Ovary (tissue), 7 donors: ENCODE measurements at regions not wholly inside any gene's neighbourhood (a gene's known extent, or its start where the extent isn't known, plus 50 kb on each side); places are given as distances from the start of the nearest gene placed in this dataset.
"Not testable (repeated sequence)": the region's sequence is repeated elsewhere in the genome, so short reads cannot be mapped to it uniquely, and the experiment has no call there.

Experiments used
- DNase-seq, 5 donors: peaks; one replicate each; pipeline ENCODE4 v3.0.0-alpha.2; 2019 to 2020
- H3K27ac ChIP-seq, 2 donors: fragments of 200-600 bp; one replicate each; pipeline versions ENCODE4 v1.5.1 to v1.8.0; 2019 to 2022
- H3K27me3 ChIP-seq: fragments of 200-600 bp; one replicate; pipeline ENCODE4 v1.8.0; 2022
- H3K36me3 ChIP-seq: fragments of 200-600 bp; sonication (generic); one replicate; pipeline ENCODE4 v1.5.1; 2019
- H3K4me1 ChIP-seq: one replicate; pipeline ENCODE4 v1.8.1; 2013; ENCODE audit warnings: mild to moderate bottlenecking, moderate library complexity; ENCODE audit not compliant: insufficient read depth
- H3K4me3 ChIP-seq: fragments of 200-600 bp; sonication (generic); one replicate; pipeline ENCODE4 v1.5.1; 2017
- H3K9me3 ChIP-seq, 2 donors: fragments of 200-600 bp in 1 of 2; sonication (generic) in 1 of 2; one replicate each; pipeline versions ENCODE4 v1.5.1 to v1.8.1; 2013 to 2019; ENCODE audit warnings: mild to moderate bottlenecking in 1 of 2, moderate library complexity in 1 of 2
- EP300 ChIP-seq: sonication (generic); formaldehyde crosslinking; IDR thresholded peaks from one replicate; pipeline ENCODE4 v1.6.1; 2017; ENCODE audit warnings: antibody characterized with exemption
- POLR2A ChIP-seq: fragments of 450-650 bp; IDR thresholded peaks from one replicate; pipeline ENCODE4 v1.6.1; 2017; ENCODE audit warnings: antibody characterized with exemption, mild to moderate bottlenecking, moderate library complexity
- WGBS, 3 donors: extraction: QIAGEN DNeasy Blood & Tissue Kit in 1 of 3; methylation state at CpG; one replicate each; pipeline versions ENCODE4 v1.1.5 to v1.1.7; 2013 to 2017; 5-methylcytosine and 5-hydroxymethylcytosine counted together
- intact Hi-C, 4 donors: fragments of 100-400 bp; cut with DNase I; formaldehyde crosslinking; loops; one replicate each; pipeline versions ENCODE4 v1.11.0 to v1.15.1; 2022 to 2023
- TF ChIP-seq, protein P1 (sequence below), 3 donors: fragments of 450-650 bp in 2 of 3; fragments of 200-600 bp in 1 of 3; IDR thresholded peaks; one replicate each; pipeline versions ENCODE4 v1.5.1 to v1.8.0; 2016 to 2022; ENCODE audit warnings: antibody characterized with exemption in 3 of 3, mild to moderate bottlenecking in 1 of 3
- donor health status: DM: no; HTN: no; CAD: no; lungs with moderate emphysema.
- donor health status: DM: no; HTN: no; CAD: no.
- donor health status: Bipolar disorder and iron deficiency.
- donor health status: DM: no; HTN: no; CAD: no.
- donor health status: DM: yes; HTN: yes; CAD: no.

DNA sequence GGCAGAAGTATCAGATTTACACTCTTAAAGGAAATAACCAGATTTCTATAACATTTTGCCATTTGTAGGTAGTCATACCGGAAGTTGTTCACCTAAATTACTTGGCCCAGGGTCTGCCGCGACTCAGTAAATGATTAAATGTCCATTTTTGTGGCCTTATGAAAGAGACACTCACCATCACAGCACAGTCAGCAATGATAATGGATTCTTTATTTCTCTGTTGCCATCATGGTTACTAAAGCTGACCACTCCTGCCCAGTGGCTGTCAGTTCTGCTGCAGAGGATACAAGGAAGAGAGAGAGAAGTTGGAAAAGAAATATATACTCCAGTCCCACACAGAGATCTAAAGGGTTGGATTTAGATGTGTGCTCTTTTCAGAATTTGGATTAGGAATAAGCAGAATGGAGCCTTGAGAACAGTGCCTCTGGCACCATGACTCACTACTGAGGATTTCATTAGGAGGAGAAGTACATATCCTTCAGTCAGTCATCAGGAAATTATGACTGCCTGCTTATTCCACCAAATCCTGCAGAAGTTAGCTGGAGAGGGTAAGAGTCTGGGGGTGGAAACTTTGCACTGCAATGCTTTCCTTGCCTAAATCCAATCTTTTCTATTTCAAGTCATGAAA, 72.8 kb upstream of the EFNA5 start:
- Histone ChIP-seq H3K4me1 (no peaks in the 10 kb centered on the region), H3K27ac (no peak overlapping the region), H3K36me3 (no peaks in the 10 kb centered on the region), H3K9me3 (no peaks in the 10 kb centered on the region), H3K4me3 (no peak overlapping the region), H3K27me3 (no peaks in the 10 kb centered on the region)
- 63 to 93% (median 63%) methylated on average over 3 of the region's 3 CpGs for WGBS, 3 donors
- no peak for DNase-seq
- intact Hi-C loops = no loop called here
- TF ChIP-seq EP300 (no peak), POLR2A (no peak)
- TF ChIP-seq, protein P1, sequence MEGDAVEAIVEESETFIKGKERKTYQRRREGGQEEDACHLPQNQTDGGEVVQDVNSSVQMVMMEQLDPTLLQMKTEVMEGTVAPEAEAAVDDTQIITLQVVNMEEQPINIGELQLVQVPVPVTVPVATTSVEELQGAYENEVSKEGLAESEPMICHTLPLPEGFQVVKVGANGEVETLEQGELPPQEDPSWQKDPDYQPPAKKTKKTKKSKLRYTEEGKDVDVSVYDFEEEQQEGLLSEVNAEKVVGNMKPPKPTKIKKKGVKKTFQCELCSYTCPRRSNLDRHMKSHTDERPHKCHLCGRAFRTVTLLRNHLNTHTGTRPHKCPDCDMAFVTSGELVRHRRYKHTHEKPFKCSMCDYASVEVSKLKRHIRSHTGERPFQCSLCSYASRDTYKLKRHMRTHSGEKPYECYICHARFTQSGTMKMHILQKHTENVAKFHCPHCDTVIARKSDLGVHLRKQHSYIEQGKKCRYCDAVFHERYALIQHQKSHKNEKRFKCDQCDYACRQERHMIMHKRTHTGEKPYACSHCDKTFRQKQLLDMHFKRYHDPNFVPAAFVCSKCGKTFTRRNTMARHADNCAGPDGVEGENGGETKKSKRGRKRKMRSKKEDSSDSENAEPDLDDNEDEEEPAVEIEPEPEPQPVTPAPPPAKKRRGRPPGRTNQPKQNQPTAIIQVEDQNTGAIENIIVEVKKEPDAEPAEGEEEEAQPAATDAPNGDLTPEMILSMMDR (IDR thresholded peaks at IDR 0.05) = no peak

DNA sequence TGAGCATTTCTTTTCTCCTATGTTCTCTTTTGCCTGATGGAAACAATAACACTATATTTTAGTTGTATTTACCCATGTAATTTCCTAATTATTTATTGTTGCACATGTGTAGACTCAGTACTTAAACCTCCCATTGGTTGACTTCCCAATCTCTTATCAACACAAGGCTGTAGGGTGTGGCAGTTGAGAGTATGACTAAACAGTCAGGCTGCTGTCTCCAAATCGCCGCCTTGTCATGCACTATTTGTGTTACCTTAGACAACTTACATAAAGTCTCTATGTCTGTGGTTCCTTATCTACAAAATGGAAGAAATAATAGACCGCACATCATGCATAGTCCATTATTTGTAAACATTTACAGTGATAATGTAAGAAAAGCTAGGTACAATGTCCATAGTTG, 68.9 kb upstream of the EFNA5 start:
- no peaks in the 10 kb centered on the region for H3K4me1 ChIP-seq
- H3K9me3 ChIP-seq = no peaks in the 10 kb centered on the region
- TF ChIP-seq, protein P1 (IDR thresholded peaks at IDR 0.05) = no peak
- TF ChIP-seq EP300 = no peak
- H3K27me3 ChIP-seq = no peaks in the 10 kb centered on the region
- no peak for DNase-seq
- H3K27ac ChIP-seq = no peak overlapping the region
- 88 to 95% (median 94%) methylated on average over 3 of the region's 3 CpGs for WGBS, 3 donors
- intact Hi-C loops = no loop called here
- no peak overlapping the region for H3K4me3 ChIP-seq
- no peaks in the 10 kb centered on the region for H3K36me3 ChIP-seq

DNA sequence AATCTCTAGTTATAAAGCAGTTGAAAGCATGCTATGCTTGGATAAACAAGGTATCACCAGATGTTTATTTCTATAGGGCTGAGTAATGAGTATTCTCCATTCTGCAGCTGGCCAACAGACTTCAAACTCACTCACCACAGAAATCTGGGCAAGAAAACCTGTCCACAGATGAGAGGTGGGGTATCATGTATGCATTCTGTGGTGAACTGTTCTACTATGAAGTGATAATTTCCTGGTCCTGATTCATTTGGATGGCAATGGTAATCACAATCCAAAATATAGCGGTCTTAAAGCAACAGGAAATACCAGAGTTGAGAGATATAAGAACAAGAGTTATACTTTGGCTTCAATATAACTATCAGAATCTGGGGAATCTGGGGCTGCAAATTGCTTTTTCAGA, 65.9 kb upstream of the EFNA5 start:
- DNase-seq = no peak
- H3K4me1 ChIP-seq = no peaks in the 10 kb centered on the region
- TF ChIP-seq POLR2A (no peak), EP300 (no peak)
- TF ChIP-seq, protein P1 (IDR thresholded peaks at IDR 0.05) = no peak
- H3K4me3 ChIP-seq = no peak overlapping the region
- H3K27ac ChIP-seq = no peak overlapping the region
- intact Hi-C loops = no loop called here
- no peaks in the 10 kb centered on the region for H3K36me3 ChIP-seq
- no peaks in the 10 kb centered on the region for H3K27me3 ChIP-seq
- H3K9me3 ChIP-seq = no peaks in the 10 kb centered on the region
- WGBS, 3 donors = 64 to 80% (median 68%) methylated on average over 1 of the region's 1 CpG

DNA sequence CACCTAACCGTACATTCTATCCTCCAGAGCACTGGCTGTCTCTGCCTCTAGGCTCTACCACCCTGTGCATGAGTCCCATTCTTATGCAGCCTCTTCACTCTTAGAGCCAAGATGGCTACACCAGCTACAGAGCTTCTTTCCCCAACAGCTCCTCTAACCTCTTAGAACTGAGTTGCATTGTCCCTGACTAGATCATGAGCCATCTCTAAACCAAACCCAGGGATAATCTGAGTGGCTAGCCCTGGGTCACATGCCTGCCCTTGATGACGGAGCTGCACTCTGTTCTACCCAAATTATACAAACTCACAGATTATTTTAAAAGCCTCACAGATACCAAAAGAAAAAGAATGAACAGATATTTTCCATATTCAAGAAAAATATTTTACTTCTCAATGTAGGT, 65.4 kb upstream of the EFNA5 start:
- H3K36me3 ChIP-seq, H3K27me3 ChIP-seq, DNase-seq, H3K27ac ChIP-seq, intact Hi-C loops, H3K4me3 ChIP-seq, H3K9me3 ChIP-seq, H3K4me1 ChIP-seq: not testable (repeated sequence)
- WGBS, 3 donors = 77 to 89% (median 86%) methylated on average over 2 of the region's 2 CpGs

DNA sequence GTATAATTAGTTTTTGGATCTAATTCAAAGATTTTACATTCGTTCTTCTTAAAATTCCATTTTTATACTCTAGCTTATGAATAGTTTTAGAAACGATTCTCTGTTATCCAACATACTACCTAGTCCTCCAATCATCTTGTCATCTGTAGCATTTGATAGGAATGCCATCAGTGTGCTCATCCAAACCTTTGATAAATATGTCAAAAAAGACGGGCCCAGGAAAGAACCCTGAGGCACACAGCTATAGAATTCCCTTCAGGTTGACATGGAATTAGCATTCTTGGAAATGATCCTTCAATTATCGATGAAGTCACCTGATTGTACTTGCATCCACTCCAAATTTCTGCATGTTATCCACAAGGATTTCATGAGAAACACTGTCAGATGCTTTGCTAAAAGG, 64.8 kb upstream of the EFNA5 start:
- TF ChIP-seq, protein P1 (IDR thresholded peaks at IDR 0.05) = no peak
- TF ChIP-seq POLR2A = no peak
- Histone ChIP-seq H3K27me3 (no peaks in the 10 kb centered on the region), H3K4me1 (no peaks in the 10 kb centered on the region), H3K36me3 (no peaks in the 10 kb centered on the region), H3K9me3 (no peaks in the 10 kb centered on the region), H3K4me3 (no peak overlapping the region), H3K27ac (no peak overlapping the region)
- no peak for DNase-seq
- intact Hi-C loops = no loop called here
- WGBS, 3 donors = 72 to 75% (median 74%) methylated on average over 4 of the region's 4 CpGs
